ENCODE measurements at regions not wholly inside any gene's neighbourhood (a gene's known extent, or its start where the extent isn't known, plus 50 kb on each side); places are given as distances from the start of the nearest gene placed in this dataset.
"Not testable (repeated sequence)": the region's sequence is repeated elsewhere in the genome, so short reads cannot be mapped to it uniquely, and the experiment has no call there.

DNA sequence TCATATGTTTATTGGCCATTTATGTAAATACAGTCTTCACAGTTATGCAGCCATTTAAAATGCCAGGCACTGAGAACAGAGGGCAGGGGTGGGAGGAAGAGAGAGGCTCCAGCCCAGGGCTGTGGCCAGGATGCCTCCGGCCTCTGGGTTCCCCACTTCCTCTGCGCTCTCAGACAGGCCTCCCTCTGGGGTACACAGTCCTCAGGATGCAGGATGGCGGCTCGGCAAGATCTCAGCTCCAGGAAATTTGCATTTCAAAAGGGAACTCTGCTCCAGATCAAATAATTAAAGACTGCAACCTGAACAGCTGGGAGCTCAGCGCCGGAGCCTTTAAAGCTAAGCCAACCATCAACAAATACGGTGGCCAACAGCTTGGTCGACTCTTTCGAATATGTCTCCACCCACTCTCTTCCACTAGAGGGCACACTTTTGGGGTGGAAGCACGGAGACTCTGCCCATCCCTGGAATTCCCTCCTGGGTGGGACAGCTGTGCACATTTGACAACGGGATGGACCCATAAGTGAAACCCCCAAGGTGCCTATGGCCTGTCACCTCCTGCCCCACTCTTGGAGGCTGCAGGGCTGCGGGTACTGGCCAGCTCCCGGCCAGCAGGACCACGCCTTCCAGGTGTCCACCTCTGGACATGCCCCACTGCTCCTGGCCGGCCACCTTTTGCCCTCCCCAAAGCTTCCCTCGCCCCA, 1044.7 kb downstream of the BRD1 start:
- no peak for DNase-seq

- no peak for DNase-seq
Observed at GRCh38 chr22:48782326-48782725, 1045.3 kb downstream of the BRD1 start.

DNA sequence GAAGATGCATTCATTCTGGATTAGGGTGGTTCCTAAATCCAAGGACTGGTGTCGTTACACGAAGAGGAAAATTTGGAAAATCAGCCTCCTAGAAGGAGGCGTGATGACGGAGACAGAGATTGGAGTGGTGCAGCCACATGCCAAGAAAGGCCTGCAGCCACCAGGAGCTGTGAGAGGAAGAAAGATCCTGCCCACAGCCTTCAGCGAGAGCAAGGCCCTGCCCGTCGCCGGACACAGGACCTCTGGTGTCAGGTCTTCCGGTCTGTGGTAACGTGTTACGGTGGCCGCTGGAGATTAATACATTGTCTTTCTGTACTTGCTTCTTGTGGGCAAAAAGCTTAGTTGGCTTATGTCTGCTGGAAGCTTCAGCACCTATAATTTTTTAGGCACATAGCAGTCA, 1045.8 kb downstream of the BRD1 start:
- DNase-seq, result no peak

GRCh38 chr22:48781391-48781790, 1046.3 kb downstream of the BRD1 start:
- no peak for DNase-seq

DNA sequence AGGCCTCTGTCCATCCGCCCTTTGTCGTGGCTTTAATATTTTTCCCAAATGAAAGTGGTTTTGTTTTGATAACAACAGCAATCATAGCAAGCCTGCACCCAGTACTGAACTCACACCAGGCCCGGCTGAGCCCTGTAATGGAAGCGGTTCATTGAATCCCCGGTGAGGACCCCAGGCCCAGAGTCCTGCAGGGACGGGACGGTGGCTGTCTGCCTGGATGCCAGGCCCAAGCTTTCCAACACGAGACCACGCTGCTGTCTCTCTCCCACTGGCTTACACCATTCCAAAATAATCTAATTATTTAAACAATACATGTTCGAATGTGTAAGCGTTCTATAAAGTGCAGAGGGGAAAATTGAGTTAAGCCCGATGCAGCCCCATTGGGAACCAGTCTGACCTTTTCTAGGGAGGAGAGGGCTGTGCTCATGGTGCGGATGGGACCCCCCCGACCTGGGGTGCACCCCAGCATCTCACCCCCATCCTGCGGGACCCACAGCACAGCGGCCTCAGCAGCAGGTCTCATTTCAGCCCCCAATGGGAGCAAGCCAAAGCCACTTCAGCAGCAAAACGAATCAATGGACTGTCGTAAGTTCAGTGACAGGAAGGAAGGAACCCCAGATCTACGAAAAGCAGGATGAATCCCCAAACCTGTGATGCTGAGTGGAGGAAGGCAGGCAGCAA, 1046.9 kb downstream of the BRD1 start:
- DNase-seq, result no peak

- DNase-seq, result no peak
Observed at GRCh38 chr22:48779661-48780596, 1047.7 kb downstream of the BRD1 start.

GRCh38 chr22:48779211-48779643, 1048.4 kb downstream of the BRD1 start:
- no peak for DNase-seq

- no peak for DNase-seq
Observed at GRCh38 chr22:48778308-48779195, 1049.1 kb downstream of the BRD1 start.

GRCh38 chr22:48772286-48772907, 1055.3 kb downstream of the BRD1 start:
- DNase-seq, result no peak

DNA sequence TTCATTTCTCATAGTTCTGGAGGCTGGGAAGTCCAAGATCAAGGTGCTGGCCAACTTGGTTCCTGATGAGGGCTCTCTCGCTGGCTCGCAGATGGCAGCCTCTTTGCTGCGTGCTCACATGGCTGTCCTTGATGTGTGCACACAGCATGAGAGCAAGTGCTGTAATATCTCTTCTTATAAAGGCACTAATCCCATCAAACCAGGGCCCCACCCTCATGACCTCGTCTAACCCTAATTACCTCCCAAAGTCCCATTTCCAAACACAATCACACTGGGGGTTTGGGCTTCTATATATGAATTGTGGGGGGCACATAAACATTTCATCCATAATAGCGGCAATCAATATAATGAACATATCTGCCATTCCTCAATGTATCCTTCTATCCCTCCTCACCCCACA, 1062.1 kb downstream of the BRD1 start:
- no peak for DNase-seq

GRCh38 chr22:48761546-48761945, 1066.1 kb downstream of the BRD1 start:
- no peak for DNase-seq

- no peak for DNase-seq
Observed at GRCh38 chr22:48760481-48761390, 1066.9 kb downstream of the BRD1 start.

GRCh38 chr22:48758881-48759875, 1068.5 kb downstream of the BRD1 start:
- DNase-seq, result no peak

- no peak for DNase-seq
Observed at GRCh38 chr22:48757985-48758561, 1069.6 kb downstream of the BRD1 start.

- DNase-seq, result no peak
Observed at GRCh38 chr22:48757581-48757980, 1070.1 kb downstream of the BRD1 start.

GRCh38 chr22:48757135-48757534, 1070.5 kb downstream of the BRD1 start:
- DNase-seq, result not testable (repeated sequence)

DNA sequence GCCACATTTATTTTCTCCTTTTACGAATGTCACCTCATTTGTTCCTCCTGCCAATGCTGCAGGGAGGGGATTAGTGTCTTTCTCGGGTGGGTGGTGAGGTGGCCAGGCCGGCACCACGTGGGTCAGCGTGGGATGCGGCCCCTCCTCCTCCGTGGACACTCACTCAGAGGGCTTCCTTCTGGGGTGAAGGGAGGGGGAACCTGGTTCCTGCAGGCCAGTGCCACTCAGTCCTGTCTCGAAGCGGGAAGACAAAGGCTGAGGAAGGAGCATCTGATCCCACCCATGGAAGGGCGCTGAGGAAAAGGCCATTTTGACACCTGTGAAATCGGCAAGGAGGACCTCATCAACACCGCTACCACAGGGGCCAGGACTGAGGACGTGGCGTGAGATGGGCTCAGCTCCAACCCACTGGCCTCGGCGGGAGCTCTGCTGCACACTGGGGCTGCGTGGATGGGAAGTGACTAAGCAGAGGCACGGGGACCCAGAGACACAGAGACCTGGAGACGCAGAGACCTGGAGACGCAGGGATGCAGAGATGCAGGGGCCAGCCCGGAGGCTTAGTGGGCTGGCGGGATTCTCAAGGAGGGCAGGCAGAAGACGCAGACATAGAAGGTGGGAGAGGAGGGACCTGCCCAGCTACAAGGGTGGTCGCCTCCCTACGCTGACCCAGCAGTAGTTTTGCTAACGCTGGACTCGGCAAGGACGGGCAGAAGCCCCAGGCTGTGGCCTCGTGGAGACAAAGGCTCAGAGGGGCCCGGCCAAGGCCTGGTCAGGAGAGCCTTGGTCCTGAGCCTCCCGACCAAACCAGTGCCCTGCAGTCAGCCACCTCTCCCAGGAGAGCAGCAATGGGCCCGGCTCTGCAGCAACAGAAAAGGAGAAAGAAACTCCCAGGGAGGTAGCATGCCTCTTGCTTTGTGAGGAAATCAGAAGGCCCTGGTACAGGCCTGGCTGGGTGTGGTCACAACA, 1071.2 kb downstream of the BRD1 start:
- no peak for DNase-seq

Data from 8988T (cell line).